ENCODE measurements at regions not wholly inside any gene's neighbourhood (a gene's known extent, or its start where the extent isn't known, plus 50 kb on each side); places are given as distances from the start of the nearest gene placed in this dataset.

- TF ChIP-seq CTCF (IDR thresholded peaks at IDR 0.05): no peak
- no peak for TF ChIP-seq POLR2A (IDR thresholded peaks at IDR 0.05)
Observed at GRCh38 chr2:12289120-12289802, 427.5 kb upstream of the TRIB2 start.
